Panc1 (cell line): ENCODE measurements at regions not wholly inside any gene's neighbourhood (a gene's known extent, or its start where the extent isn't known, plus 50 kb on each side); places are given as distances from the start of the nearest gene placed in this dataset.

Source experiments
- ATAC-seq: fragments of 200-7000 bp; cut with Tn5 transposase; 2 replicates; pipeline ENCODE4 v1.9.1; 2020; ENCODE audit warnings: mild to moderate bottlenecking, moderate library complexity
- BruUV-seq: library from RNA; stranded (reverse); fragments of 400-500 nt; replicated peaks from 2 replicates; lab custom pipeline; 2021; lab: Mats Ljungman, UMichigan
- CTCF ChIA-PET: fragments of 300-600 bp; sonication (Branson Sonifier 250); formaldehyde crosslinking; loops from one replicate; lab custom pipeline; 2022; ENCODE audit warnings: antibody characterized with exemption; lab: Charles Lee
- POLR2A ChIA-PET: fragments of 300-600 bp; sonication (Branson Sonifier 250); formaldehyde crosslinking; loops from one replicate; lab custom pipeline; 2022; ENCODE audit warnings: antibody characterized with exemption; lab: Charles Lee
- DNase-seq: peaks from one replicate; pipeline ENCODE4 v3.0.0-alpha.2; 2010; ENCODE audit warnings: low read depth, low spot score
- H3K27ac ChIP-seq: 2 replicates; pipeline ENCODE4 v1.5.1; 2011; ENCODE audit warnings: mild to moderate bottlenecking, low read length, inconsistent platforms
- H3K27me3 ChIP-seq: fragments of 200-500 bp; sonication (Bioruptor generic); 2 replicates; pipeline ENCODE4 v1.6.0; 2014; ENCODE audit warnings: low read length, inconsistent platforms; ENCODE audit not compliant: control insufficient read depth, insufficient read depth
- H3K36me3 ChIP-seq: fragments of 200-500 bp; sonication (Bioruptor generic); 2 replicates; pipeline ENCODE4 v1.5.1; 2014; ENCODE audit warnings: inconsistent platforms, mild to moderate bottlenecking, low read length, moderate library complexity; ENCODE audit not compliant: control insufficient read depth, insufficient read depth
- H3K4me1 ChIP-seq: 2 replicates; pipeline ENCODE4 v1.5.1; 2011; ENCODE audit warnings: inconsistent platforms, mild to moderate bottlenecking, low read length, moderate library complexity; ENCODE audit not compliant: control insufficient read depth, insufficient read depth
- H3K4me3 ChIP-seq, 2 experiments: 2 replicates each; pipeline ENCODE4 v1.5.1; 2011 to 2012; ENCODE audit warnings: low read depth in 2 of 2, low read length in 2 of 2, mild to moderate bottlenecking in 2 of 2, inconsistent platforms in 1 of 2, moderate library complexity in 1 of 2
- H3K9me3 ChIP-seq: fragments of 200-500 bp; sonication (Bioruptor generic); 2 replicates; pipeline ENCODE4 v1.5.1; 2014; ENCODE audit warnings: low read depth, mild to moderate bottlenecking, inconsistent platforms, low read length, moderate library complexity; ENCODE audit not compliant: control insufficient read depth, insufficient read depth
- POLR2AphosphoS5 ChIP-seq: IDR thresholded peaks from 2 replicates; pipeline ENCODE4 v1.6.1; 2012; ENCODE audit warnings: mild to moderate bottlenecking, low read depth, low read length, moderate library complexity
- SIN3A ChIP-seq: IDR thresholded peaks from 2 replicates; pipeline ENCODE4 v1.6.1; 2012; ENCODE audit warnings: low read depth, mild to moderate bottlenecking, low read length, moderate library complexity, borderline replicate concordance; ENCODE audit not compliant: insufficient read depth
- TCF7L2 ChIP-seq: IDR thresholded peaks from 2 replicates; pipeline ENCODE4 v1.6.1; 2011; ENCODE audit warnings: mild to moderate bottlenecking, low read depth, low read length, inconsistent platforms
- in situ Hi-C: cut with HindIII; loops from 2 replicates; pipeline ENCODE4 v1.10.0; 2016; ENCODE audit warnings: low sequenced_read_pairs, low pct_unique_long_range_greater_than_20kb
- intact Hi-C: fragments of 100-400 bp; cut with micrococcal nuclease; formaldehyde crosslinking; loops from one replicate; pipeline ENCODE4 v1.10.0; 2022; ENCODE audit not compliant: unreplicated experiment
- TF ChIP-seq, protein P1 (sequence below): fragments of 450-650 bp; IDR thresholded peaks from 2 replicates; pipeline ENCODE4 v1.5.1; 2017; ENCODE audit warnings: mild to moderate bottlenecking
- TF ChIP-seq, protein P2 (sequence below), 2 experiments: IDR thresholded peaks; 2 replicates each; pipeline ENCODE4 v1.6.1; 2011 to 2012; ENCODE audit warnings: low read depth in 2 of 2, control low read depth in 1 of 2, low read length in 1 of 2, mild to moderate bottlenecking in 1 of 2, moderate library complexity in 1 of 2; ENCODE audit not compliant: insufficient read depth in 1 of 2

DNA sequence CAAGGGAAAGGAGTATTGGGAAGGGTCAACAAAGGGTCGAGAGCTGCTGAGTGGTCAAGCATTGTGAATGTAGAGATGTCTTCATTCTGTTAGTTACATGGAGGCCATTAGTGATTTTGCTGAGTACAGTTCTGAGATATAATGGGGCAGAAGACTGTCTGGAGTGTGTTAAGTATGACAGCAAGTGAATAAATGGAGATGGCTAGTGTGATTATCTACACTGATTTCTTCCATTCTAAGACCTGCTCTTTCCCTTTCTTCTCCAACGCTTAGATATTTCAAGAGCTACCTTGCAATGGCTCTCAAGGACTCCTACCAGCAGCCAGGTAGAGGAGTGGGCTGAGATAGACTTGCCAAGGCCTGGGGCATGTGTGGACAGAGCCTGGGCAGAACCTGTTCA lies 216.5 kb downstream of the MFSD1 start:
- DNase-seq (no peak), ATAC-seq (no peak)
- no peak overlapping the region for H3K27ac ChIP-seq
- no peaks in the 10 kb centered on the region for H3K27me3 ChIP-seq
- intact Hi-C loops (no loop called here), in situ Hi-C loops (no loop called here)
- H3K9me3 ChIP-seq, result no peaks in the 10 kb centered on the region
- no TSS peak for BruUV-seq
- H3K36me3 ChIP-seq, result no peaks in the 10 kb centered on the region; the same call in 1 of the 2 replicates
- POLR2A ChIA-PET, result no interaction called here
- H3K4me1 ChIP-seq, result no peaks in the 10 kb centered on the region
- no peak overlapping the region for H3K4me3 ChIP-seq
- no peak for TF ChIP-seq SIN3A
- TF ChIP-seq TCF7L2, result no peak
- TF ChIP-seq, protein P1, sequence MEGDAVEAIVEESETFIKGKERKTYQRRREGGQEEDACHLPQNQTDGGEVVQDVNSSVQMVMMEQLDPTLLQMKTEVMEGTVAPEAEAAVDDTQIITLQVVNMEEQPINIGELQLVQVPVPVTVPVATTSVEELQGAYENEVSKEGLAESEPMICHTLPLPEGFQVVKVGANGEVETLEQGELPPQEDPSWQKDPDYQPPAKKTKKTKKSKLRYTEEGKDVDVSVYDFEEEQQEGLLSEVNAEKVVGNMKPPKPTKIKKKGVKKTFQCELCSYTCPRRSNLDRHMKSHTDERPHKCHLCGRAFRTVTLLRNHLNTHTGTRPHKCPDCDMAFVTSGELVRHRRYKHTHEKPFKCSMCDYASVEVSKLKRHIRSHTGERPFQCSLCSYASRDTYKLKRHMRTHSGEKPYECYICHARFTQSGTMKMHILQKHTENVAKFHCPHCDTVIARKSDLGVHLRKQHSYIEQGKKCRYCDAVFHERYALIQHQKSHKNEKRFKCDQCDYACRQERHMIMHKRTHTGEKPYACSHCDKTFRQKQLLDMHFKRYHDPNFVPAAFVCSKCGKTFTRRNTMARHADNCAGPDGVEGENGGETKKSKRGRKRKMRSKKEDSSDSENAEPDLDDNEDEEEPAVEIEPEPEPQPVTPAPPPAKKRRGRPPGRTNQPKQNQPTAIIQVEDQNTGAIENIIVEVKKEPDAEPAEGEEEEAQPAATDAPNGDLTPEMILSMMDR, result no peak
- TF ChIP-seq POLR2AphosphoS5, result no peak
- TF ChIP-seq, protein P2, sequence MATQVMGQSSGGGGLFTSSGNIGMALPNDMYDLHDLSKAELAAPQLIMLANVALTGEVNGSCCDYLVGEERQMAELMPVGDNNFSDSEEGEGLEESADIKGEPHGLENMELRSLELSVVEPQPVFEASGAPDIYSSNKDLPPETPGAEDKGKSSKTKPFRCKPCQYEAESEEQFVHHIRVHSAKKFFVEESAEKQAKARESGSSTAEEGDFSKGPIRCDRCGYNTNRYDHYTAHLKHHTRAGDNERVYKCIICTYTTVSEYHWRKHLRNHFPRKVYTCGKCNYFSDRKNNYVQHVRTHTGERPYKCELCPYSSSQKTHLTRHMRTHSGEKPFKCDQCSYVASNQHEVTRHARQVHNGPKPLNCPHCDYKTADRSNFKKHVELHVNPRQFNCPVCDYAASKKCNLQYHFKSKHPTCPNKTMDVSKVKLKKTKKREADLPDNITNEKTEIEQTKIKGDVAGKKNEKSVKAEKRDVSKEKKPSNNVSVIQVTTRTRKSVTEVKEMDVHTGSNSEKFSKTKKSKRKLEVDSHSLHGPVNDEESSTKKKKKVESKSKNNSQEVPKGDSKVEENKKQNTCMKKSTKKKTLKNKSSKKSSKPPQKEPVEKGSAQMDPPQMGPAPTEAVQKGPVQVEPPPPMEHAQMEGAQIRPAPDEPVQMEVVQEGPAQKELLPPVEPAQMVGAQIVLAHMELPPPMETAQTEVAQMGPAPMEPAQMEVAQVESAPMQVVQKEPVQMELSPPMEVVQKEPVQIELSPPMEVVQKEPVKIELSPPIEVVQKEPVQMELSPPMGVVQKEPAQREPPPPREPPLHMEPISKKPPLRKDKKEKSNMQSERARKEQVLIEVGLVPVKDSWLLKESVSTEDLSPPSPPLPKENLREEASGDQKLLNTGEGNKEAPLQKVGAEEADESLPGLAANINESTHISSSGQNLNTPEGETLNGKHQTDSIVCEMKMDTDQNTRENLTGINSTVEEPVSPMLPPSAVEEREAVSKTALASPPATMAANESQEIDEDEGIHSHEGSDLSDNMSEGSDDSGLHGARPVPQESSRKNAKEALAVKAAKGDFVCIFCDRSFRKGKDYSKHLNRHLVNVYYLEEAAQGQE (IDR thresholded peaks at IDR 0.05; ENCODE audit: insufficient read depth in 1 of 2, low read depth in 2 of 2, low read length in 1 of 2), result no peak
- CTCF ChIA-PET, result no interaction called here

DNA sequence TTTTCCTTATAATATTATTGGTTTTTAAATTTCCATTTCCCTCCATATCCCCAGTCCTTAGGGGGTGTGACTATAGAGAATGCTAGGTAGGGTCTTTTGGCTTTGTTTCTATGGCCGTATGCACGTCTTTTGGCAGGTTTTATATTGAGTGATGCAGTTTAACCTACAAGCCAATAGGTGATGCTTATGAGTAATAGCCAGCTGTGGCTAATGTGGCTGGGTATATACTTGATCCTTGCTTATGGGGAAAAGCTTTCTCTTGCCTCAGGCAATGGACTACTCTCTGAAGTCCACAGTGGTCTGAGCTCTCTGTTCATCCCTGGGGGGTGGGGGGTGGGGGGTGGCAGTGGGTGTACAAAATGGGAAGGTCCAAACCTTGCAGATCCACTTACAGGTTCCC lies 223.9 kb downstream of the MFSD1 start:
- in situ Hi-C loops, result no loop called here
- H3K4me3 ChIP-seq, result no peak overlapping the region
- ATAC-seq, result no peak

More for the DNA sequence above, 223.9 kb downstream of the MFSD1 start:
- H3K36me3 ChIP-seq, result no peaks in the 10 kb centered on the region
- no peaks in the 10 kb centered on the region for H3K9me3 ChIP-seq
- TF ChIP-seq SIN3A (no peak), POLR2AphosphoS5 (no peak), TCF7L2 (no peak)
- TF ChIP-seq, protein P2 (IDR thresholded peaks at IDR 0.05; ENCODE audit: insufficient read depth in 1 of 2, low read depth in 2 of 2, low read length in 1 of 2), result no peak
- TF ChIP-seq, protein P1, result no peak
- ChIA-PET POLR2A (no interaction called here), CTCF (no interaction called here)
- intact Hi-C loops, result no loop called here
- no peak for DNase-seq
- H3K27me3 ChIP-seq, result no peaks in the 10 kb centered on the region
- no peaks in the 10 kb centered on the region for H3K4me1 ChIP-seq
- BruUV-seq, result no TSS peak
- no peak overlapping the region for H3K27ac ChIP-seq
